ENCODE measurements at regions not wholly inside any gene's neighbourhood (a gene's known extent, or its start where the extent isn't known, plus 50 kb on each side); places are given as distances from the start of the nearest gene placed in this dataset.

GRCh38 chr6:169162249-169162648 lies 91.4 kb downstream of the THBS2 start:
- TF ChIP-seq CTCF (IDR thresholded peaks at IDR 0.05) = no peak
- H3K27me3 ChIP-seq (replicated peaks; ENCODE audit: insufficient read depth) = no peaks in the 10 kb centered on the region
- peaks cover 23 to 90% of the 10 kb centered on the region in 2 donors for H3K4me1 ChIP-seq (ENCODE audit: control insufficient read depth in 1 of 2, low read depth in 2 of 2)
- no peaks in the 10 kb centered on the region for H3K9me3 ChIP-seq
- no peaks in the 10 kb centered on the region for H3K36me3 ChIP-seq
- DNase-seq (ENCODE audit: low spot score) = no peak
- peak overlapping the region; percentile 29 for H3K4me3 ChIP-seq
- H3K27ac ChIP-seq = peak overlapping the region; percentile 67 to 85
- ATAC-seq (ENCODE audit: insufficient number of reproducible peaks, low FRiP score, low read depth) = no peak

- H3K27ac ChIP-seq = peak overlapping the region; percentile 67 to 85
- DNase-seq (ENCODE audit: low spot score) (no peak), ATAC-seq (ENCODE audit: insufficient number of reproducible peaks, low FRiP score, low read depth) (no peak)
- H3K27me3 ChIP-seq (replicated peaks; ENCODE audit: insufficient read depth) = no peaks in the 10 kb centered on the region
- no peaks in the 10 kb centered on the region for H3K9me3 ChIP-seq
- peak overlapping the region; percentile 29 for H3K4me3 ChIP-seq
- no peak for TF ChIP-seq CTCF (IDR thresholded peaks at IDR 0.05)
- no peaks in the 10 kb centered on the region for H3K36me3 ChIP-seq
- H3K4me1 ChIP-seq (ENCODE audit: control insufficient read depth in 1 of 2, low read depth in 2 of 2) = peaks cover 24 to 90% of the 10 kb centered on the region in 2 donors
These were observed 92.0 kb downstream of the THBS2 start for GRCh38 chr6:169161572-169162167.

GRCh38 chr6:169160855-169161560 lies 92.6 kb downstream of the THBS2 start:
- Histone ChIP-seq H3K4me1 (ENCODE audit: control insufficient read depth in 1 of 2, low read depth in 2 of 2) (peaks cover 24 to 86% of the 10 kb centered on the region in 2 donors), H3K27ac (peak overlapping the region; percentile 25 to 85)

GRCh38 chr6:169160091-169160854 lies 93.4 kb downstream of the THBS2 start:
- no peaks in the 10 kb centered on the region for H3K36me3 ChIP-seq
- DNase-seq (ENCODE audit: low spot score) (no peak), ATAC-seq (ENCODE audit: insufficient number of reproducible peaks, low FRiP score, low read depth) (no peak)
- no peak overlapping the region for H3K27ac ChIP-seq
- H3K4me3 ChIP-seq = no peak overlapping the region
- peaks cover 24 to 79% of the 10 kb centered on the region in 2 donors for H3K4me1 ChIP-seq (ENCODE audit: control insufficient read depth in 1 of 2, low read depth in 2 of 2)
- H3K9me3 ChIP-seq = no peaks in the 10 kb centered on the region
- H3K27me3 ChIP-seq (replicated peaks; ENCODE audit: insufficient read depth) = no peaks in the 10 kb centered on the region
- no peak for TF ChIP-seq CTCF (IDR thresholded peaks at IDR 0.05)

More at GRCh38 chr6:169160855-169161560, 92.6 kb downstream of the THBS2 start:
- Histone ChIP-seq H3K9me3 (no peaks in the 10 kb centered on the region), H3K36me3 (no peaks in the 10 kb centered on the region), H3K27me3 (replicated peaks; ENCODE audit: insufficient read depth) (no peaks in the 10 kb centered on the region), H3K4me3 (no peak overlapping the region)
- ATAC-seq (ENCODE audit: insufficient number of reproducible peaks, low FRiP score, low read depth) (no peak), DNase-seq (ENCODE audit: low spot score) (no peak)
- no peak for TF ChIP-seq CTCF (IDR thresholded peaks at IDR 0.05)

GRCh38 chr6:169159331-169159730 lies 94.3 kb downstream of the THBS2 start:
- H3K9me3 ChIP-seq = no peaks in the 10 kb centered on the region
- no peaks in the 10 kb centered on the region for H3K36me3 ChIP-seq
- ATAC-seq (ENCODE audit: insufficient number of reproducible peaks, low FRiP score, low read depth) (no peak), DNase-seq (ENCODE audit: low spot score) (no peak)
- peak overlapping the region; percentile 72 to 77 for H3K27ac ChIP-seq
- no peak for TF ChIP-seq CTCF (IDR thresholded peaks at IDR 0.05)
- no peak overlapping the region for H3K4me3 ChIP-seq
- no peaks in the 10 kb centered on the region for H3K27me3 ChIP-seq (replicated peaks; ENCODE audit: insufficient read depth)
- H3K4me1 ChIP-seq (ENCODE audit: control insufficient read depth in 1 of 2, low read depth in 2 of 2) = peaks cover 21 to 70% of the 10 kb centered on the region in 2 donors

All from thoracic aorta (tissue), 2 donors.